ACHN (cell line): ENCODE measurements at regions not wholly inside any gene's neighbourhood (a gene's known extent, or its start where the extent isn't known, plus 50 kb on each side); places are given as distances from the start of the nearest gene placed in this dataset.
"Not testable (repeated sequence)": the region's sequence is repeated elsewhere in the genome, so short reads cannot be mapped to it uniquely, and the experiment has no call there.

Experiments
- DNase-seq: peaks from one replicate; pipeline ENCODE4 v3.0.0-alpha.2; 2015
- in situ Hi-C: cut with HindIII; loops from 2 replicates; pipeline ENCODE4 v1.10.0; 2017; ENCODE audit warnings: low sequenced_read_pairs, low pct_ligation_motif_present, low pct_unique_long_range_greater_than_20kb

DNA sequence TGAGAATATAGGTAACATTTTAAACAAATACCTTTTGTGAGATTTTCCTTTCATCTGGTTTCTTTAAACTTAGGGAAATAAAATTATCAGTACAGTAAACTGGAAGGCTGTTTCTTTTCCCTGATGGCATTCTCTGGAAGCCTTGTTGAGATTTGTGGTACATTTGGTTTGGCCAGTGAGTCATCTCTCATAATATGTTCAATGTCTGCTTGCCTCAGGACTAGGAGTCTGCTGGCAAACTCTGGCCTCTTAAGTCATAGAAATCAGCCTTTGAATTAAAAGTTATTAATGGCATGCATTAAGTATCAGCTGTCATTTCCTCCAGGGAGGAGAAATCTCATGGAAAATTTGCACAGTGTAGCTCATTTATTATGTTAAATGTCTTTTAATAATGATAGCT lies 316.6 kb upstream of the KIAA1217 start:
- in situ Hi-C loops: no loop called here
- DNase-seq: no peak

DNA sequence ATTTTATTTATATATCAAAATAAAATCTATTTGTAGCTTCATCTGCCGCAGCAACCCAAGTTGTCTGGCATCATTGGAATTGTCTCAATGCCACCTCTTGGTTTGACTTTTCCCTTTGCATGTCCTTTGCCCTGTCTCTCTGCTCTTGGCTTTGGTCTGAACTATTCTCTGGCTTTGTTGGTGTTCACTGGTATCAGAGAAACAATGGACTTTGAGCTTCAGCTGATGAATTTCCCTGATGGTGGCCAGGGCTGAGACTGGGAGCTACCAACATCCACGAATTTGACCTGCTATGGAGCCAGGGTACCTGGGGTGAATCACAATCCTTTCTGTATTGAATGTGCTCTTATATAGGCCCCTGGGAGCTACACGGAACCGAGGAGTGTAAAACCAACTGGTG lies 311.7 kb upstream of the KIAA1217 start:
- in situ Hi-C loops: no loop called here
- DNase-seq: no peak

DNA sequence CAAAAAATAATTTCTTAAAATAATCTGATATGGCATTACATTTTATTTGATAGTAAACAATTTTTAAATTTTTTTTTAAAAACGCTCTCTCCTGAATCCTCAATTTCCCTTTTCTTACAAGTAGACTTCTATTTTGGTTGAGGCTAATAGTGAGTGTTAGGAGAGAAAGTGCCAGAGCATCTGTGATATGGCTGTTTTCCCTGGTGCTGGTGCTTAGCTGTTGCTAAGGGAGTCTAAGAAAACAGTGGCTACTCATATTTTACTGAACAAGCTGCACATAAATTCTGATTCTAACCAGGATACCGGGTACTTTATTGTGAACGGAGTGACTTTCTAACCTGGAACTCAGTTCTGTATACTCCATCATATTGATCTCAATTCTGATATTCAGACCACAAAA lies 311.1 kb upstream of the KIAA1217 start:
- in situ Hi-C loops: no loop called here
- no peak for DNase-seq

DNA sequence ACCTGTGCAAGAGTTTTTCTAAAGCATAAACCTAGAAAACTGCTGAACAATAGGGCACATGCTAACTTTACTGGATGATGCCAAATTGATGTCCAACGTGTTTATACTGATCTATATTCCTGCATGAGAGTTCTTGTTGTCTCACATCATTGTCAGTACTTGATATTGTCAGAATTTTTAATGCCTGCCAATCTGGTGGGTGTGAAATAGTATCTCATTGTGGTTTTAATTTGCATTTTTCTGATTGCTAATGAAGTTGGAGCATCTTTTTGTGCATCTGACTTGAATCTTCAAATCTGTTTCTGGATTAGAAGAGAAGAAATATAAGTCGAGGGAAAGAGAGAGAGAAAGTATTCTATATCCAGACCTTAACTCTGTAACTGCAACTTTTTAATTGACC lies 309.8 kb upstream of the KIAA1217 start:
- in situ Hi-C loops: no loop called here
- DNase-seq: no peak

DNA sequence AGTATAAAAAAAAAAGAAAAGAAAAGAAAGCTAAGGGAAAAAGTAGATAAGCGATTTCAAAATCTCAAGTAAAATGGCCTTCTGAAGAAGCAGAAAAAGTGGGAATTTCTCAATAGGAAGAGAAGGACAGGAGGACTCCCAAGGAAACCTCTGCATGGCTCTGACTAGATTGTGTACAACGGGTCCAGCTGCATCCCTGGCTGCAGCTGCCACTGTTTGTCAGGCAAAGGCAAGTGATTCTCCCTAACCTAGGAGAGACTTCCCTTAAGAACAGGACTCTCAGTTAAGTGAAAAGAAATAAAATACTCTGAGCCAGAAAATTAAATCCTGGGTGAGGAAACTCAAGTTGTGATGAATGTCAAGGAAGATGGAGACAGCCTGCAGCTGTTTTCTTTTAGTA lies 298.6 kb upstream of the KIAA1217 start:
- DNase-seq: no peak
- in situ Hi-C loops: no loop called here

DNA sequence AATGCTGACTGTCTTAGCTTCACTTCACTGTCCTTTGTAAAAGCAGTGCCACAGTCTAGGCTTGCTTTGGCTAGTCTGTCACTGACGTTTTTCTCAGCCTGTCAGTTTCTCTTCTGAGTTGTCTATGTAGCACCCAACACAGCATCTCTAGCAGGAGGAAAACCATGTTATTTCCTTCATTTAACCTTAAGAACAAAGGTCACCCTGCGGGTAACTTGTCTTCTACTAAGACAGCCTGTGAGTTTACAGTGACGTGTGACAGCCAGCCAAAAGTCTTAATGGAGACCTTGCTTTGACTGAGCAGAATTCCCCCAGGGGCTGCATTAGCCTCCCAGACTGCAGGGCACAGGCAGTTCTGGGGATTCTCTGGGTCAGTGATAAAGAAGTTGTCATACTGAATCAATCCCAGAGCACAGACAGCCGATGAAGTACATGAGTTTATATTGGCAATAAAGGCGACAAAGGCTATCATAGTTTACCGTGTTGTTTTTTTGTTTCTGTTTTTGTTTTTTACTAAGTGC lies 296.0 kb upstream of the KIAA1217 start:
- in situ Hi-C loops: no loop called here
- no peak for DNase-seq

DNA sequence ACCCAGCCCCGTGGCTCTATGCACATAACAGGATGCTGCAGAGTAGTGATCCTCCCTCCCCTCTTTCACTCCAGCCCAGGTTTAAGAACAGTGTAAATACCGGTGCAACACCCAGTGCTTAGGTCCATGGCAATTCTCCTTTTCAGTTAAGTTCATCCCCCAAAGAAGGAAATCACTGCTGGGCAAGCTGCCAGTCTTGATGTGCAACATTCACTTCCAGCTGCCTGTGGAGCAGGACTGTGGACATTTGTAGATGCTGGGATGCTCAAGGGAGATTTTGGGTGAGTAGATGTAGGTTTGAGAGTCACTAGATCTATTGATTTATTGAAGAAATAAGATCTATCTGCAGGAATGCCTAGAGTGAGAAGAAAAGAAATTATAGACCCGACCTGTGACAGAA lies 294.3 kb upstream of the KIAA1217 start:
- no peak for DNase-seq
- in situ Hi-C loops: no loop called here

DNA sequence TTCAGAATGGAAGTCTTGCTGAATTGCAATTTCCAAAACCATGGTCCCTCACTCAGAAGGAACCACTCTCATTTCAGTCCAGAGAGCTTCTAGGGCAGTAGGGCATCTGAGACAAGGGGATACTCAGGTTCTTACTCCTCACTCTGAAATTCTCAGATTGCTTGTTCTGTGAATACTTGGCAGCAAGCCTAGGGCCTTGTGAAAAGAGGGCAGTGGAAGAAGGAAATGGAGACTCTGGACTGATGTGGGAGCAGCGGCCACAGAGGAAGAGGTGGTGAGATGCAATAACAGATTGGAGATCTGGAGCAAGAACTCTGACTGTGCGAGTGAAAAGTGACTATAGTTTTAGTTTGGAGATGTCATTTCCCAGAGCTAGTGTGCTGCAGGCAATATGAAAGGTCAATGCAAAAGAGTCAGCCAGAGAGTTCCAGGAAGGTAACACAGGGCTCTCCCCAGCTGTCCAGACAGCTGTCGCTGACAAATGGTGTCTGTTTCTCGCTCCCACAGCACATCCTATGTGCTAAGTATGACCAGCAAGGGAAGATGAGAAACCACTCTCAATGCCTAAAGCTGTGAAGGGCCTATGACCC lies 291.6 kb upstream of the KIAA1217 start:
- in situ Hi-C loops: no loop called here
- DNase-seq: no peak

DNA sequence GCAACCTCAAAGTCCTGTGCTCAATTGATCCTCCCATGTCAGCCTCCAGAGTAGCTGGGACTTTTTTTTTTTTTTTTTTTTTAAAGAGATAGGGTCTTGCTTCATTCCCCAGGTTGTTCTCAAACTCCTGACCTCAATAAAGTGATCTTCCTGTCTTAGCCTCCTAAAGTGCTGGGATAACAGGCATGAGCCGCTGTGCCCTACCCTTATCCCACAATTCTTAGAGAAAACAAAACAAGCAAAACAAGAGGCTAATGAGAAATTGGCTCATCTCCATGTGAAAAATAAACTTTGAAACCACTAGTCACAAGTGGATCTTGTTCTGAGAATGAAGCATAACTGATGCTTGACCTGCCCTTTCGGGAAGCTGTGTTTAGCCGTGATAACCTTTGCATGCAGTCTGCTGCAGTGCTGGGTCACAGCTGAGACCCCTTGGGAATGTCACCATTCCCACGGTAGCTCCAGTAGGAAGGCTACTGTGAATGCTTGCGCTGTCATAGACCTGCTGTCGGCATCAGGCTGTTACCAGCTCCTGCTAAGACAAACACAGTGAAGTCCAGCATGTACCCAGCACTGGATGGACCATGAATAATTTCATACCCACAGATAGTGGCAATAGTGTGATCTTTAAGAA lies 290.7 kb upstream of the KIAA1217 start:
- in situ Hi-C loops: no loop called here
- DNase-seq: no peak

DNA sequence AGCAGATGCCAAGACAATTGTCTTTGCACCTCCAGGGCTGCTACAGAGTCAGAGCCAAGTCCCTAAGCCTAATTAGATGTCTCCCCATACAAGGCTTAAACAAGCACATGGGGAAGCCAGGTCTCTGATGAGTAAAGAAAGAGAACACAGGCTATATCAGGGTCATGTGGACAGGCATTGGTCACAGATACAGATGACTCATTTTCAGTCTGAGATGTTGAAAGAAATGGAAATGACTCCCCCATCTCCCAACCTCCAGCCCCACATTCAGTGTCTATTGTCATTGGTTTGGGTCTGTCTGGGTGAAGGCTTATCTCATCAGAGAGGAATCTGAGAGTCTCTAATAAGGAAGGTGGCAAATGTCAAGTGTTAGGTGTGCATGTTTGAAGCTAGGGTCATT lies 290.1 kb upstream of the KIAA1217 start:
- in situ Hi-C loops: no loop called here
- DNase-seq: no peak

DNA sequence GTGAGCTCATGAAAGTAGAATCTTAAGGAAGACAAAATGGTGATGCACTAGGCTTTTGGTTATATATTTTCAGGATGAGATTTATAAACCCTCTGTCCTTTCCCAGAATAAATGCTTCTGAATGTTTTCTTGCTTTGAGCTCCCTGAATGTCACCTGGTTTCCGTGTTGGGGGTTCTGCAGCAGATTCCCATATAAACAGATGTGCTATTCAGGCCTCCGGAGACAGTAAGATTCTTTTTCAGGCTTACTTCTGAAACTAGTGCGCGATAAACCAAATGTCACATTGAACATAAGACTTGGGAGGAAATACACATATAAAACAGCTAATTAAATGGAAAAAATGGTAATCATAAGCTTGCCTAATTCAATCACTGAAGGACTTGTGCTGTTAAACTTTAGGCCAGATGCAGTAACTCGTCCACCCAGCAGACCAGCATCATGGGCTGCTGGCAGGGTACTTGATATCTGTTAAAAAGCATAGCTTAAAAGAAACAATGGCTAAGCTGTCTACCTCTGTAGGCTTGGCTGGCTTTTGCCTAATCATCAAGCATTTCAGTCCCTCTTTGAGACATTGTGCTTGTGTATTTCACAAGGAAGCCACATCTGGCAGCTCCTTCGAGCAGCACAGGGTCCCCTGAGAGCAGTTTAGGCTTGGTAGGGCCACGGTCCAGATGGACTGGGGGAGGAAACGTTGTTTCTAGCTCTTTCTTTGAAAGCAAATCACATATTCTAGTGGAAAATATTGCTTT lies 281.2 kb upstream of the KIAA1217 start:
- no peak for DNase-seq
- in situ Hi-C loops: no loop called here

DNA sequence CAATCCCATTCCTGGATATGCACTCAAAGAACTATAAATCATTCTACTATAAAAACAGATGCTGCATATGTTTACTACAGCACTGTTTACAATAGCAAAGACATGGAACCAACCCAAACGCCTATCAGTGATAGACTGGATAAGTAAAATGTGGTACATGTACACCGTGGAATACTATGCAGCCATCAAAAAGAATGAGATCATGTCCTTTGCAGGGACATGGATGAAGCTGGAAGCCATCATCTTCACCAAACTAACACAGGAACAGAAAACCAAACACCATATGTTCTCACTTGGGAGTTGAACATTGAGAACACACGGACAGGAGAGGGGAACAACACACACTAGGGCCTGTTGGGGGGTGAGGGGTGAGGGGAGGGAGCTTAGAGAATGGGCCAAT lies 274.9 kb upstream of the KIAA1217 start:
- in situ Hi-C loops, DNase-seq: not testable (repeated sequence)

DNA sequence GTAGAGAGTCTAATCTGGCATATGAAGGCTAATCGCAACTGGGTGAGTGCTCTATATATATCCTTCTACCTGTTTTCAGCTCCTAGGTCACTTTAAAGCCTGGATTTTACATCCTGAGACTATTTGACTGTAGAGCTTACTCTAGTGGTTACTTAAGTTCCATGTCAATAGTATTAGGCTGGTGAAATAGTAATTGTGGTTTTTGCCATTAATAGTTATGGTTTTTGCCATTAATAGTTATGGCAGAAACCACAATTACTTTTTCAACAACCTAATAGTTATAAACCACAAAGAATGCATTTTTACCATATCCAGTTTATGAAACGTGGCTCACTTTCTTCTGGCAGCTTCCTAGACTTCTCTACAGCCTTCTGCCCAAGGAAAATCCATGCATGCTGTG lies 263.1 kb upstream of the KIAA1217 start:
- in situ Hi-C loops: no loop called here
- no peak for DNase-seq

DNA sequence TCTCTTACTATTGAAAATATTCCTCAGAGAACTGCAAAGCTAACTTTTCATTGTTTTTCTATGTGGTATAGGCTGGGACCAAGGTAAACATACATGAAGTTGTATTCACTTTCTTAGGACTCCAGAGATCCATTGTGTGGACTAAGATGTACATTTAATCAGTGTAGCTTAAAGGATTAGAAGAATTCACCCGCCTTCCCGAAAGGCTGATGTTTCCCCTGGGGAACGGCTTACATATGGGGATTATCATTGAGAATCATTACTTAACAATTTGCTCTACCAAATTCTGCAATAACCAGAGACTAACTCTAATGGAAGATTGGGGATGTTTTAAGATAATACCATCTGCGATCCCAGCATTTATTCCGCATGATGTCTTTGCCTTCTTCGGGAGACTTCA lies 257.1 kb upstream of the KIAA1217 start:
- in situ Hi-C loops: no loop called here
- no peak for DNase-seq

DNA sequence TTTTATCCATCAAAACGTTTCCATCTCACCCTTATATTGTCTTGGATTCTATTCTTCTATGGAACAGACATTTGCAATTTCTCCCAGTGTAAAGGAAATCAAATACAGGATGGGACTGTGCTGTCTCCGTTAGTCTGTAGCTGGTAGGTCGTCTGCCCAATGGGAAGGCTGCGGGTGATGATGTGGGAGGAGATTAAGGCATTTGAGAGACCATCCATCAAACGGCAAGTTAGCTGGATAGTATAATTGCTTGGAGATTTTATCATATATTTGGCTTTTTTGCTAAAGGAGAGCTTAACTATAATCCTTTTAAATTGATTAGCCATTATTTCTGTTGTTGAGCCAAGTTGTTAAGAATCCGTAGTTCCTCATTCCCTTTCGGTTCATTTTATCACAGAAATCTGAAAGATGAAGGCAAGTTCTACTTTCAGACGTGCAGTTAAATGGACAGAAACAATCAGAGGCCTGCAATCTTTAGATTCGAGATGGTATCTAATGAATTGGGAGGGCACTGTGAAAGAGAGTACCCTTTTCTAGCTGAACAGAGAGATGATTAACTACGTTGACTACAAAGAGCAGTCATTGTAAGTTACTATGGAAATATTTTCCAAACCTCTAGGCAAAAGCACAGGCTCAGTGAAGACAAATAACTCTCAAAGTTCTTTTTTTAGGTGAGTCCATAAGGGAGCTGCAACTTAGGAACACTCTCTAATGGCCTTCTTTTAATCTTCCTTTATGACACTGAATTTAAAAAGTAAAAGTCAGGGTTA lies 253.3 kb upstream of the KIAA1217 start:
- no peak for DNase-seq
- in situ Hi-C loops: no loop called here

DNA sequence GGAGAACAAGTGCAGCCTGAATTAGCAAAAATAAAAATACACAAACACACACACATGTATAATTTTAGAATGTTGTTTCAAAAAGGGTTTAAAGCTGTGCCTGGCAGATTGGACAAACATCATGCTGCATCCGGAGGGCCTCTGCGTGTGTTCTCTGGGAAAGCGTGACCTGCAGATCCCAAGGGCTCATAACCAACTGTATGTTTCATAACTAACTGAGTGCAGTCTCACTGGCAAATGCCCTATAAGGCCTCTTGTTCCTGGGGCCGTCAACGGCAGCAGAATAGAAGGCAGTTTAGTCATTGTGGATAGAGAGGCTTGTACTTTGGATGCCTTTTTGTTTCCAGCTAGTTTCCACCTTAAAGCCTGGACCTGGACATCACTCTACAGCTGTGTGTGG lies 243.8 kb upstream of the KIAA1217 start:
- in situ Hi-C loops: no loop called here
- DNase-seq: no peak

DNA sequence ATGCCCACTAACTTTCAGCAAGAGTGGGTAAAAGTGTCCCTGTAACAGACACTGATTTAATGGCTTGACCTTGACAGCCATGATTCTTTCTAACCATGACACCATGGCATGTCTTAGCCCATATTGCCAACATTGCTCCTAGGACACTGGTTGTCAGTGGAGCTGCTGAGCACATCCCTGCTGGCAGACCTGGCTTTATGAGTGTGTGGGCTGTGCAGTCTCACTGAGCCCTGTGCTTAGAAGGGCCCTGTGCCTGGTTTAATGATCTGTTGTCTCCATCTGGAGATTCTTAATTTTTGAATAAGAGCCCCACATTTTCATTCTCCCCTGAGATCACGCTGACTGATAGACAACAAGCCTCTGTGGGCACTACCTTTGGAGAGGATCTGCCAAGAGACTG lies 243.1 kb upstream of the KIAA1217 start:
- in situ Hi-C loops: no loop called here
- no peak for DNase-seq

DNA sequence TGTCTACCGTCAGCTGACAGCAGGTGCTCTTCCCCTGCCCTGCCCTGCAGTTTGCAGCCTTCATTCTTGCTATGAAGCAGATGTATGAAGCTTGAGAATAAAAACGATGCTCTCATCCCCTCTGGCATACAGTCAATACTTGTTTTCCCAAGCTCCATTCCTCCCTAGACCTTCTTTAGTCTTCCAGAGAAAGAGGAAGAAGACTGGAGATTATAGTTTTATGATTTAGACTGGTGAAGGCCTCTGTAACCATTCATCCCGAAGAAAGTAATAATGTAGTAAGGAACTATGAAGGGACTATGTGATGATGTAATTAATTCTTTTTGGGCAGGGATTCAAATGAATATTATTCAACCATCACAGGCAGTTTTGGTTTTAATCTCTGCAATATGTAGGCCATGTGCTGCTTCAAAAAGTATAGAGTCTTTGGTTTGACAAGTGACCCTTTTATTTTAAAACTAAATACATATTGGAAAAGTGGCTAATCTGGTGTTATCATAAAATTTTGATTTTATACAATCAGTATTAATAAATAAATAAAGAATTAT lies 242.4 kb upstream of the KIAA1217 start:
- in situ Hi-C loops: no loop called here
- DNase-seq: no peak

DNA sequence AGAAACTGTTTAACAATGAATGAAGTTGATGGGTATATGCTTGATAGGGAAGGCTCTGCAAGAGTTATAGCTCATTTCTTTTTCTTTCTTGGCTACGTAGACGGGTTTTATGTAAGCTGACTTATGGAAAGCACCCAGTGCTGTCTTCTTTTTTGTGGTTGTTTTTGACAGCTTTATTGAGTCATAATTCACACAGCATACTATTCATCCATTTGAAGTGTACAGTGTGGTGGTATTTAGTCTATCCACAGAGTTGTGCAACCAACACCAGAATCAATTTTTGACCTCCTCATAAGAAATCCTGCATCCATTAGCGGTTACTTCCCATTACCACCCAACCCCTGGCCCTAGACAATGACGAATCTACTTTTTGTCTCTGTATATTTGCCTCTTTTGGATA lies 240.6 kb upstream of the KIAA1217 start:
- DNase-seq: no peak
- in situ Hi-C loops: no loop called here
